NT2/D1 (cell line): ENCODE measurements at regions not wholly inside any gene's neighbourhood (a gene's known extent, or its start where the extent isn't known, plus 50 kb on each side); places are given as distances from the start of the nearest gene placed in this dataset.

ENCODE experiments used
- SUZ12 ChIP-seq: IDR thresholded peaks from 2 replicates; pipeline ENCODE4 v1.6.1; 2011; ENCODE audit not compliant: insufficient read length, insufficient read depth; ENCODE audit errors: extremely low read depth
- ZNF274 ChIP-seq: IDR thresholded peaks from 2 replicates; pipeline ENCODE4 v1.6.1; 2011; ENCODE audit warnings: mild to moderate bottlenecking, low read depth, low read length

GRCh38 chr13:28560612-28561011 is 65.7 kb upstream of the FLT1 start:
- TF ChIP-seq ZNF274 (no peak), SUZ12 (no peak)
